ENCODE measurements at regions not wholly inside any gene's neighbourhood (a gene's known extent, or its start where the extent isn't known, plus 50 kb on each side); places are given as distances from the start of the nearest gene placed in this dataset.

DNA sequence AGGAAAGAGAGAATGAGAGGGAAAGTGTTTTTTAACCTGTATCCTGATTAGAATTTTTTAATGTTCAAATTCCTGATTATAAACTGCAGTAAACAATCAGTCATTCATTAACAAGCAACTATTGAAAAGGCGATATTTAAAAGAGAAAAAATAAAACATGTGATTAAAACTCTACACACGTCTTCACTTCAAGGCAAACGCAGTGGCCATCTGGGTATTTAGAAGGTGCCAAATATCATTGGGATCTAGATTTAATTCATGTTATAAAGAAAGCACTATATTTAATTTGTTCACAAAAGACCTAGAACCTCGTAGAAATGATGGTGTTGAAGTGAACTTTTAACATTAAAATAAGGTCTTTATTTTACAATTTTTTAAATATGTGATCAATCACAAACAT is 189.4 kb upstream of the KLF14 start:
- DNase-seq (ENCODE audit: low read depth) = no peak
- ChIA-PET POLR2A (interaction anchor here (0.7 kb wide), 1 partner anchor 72 kb away, joined by 3 read pairs; no protein-coding TSS in a partner anchor), CTCF (interaction anchor here (0.6 to 1.7 kb wide), 4 partner anchors 9 to 1004 kb away, joined by 3 read pairs; no protein-coding TSS in a partner anchor)
- Histone ChIP-seq H3K27me3 (ENCODE audit: control insufficient read depth, insufficient read depth, low read length) (no peaks in the 10 kb centered on the region), H3K4me3 (ENCODE audit: low read depth, low read length) (no peak overlapping the region), H3K36me3 (ENCODE audit: control insufficient read depth, insufficient read depth, low read length) (peaks cover 1% of the 10 kb centered on the region)
- TF ChIP-seq, protein P1, sequence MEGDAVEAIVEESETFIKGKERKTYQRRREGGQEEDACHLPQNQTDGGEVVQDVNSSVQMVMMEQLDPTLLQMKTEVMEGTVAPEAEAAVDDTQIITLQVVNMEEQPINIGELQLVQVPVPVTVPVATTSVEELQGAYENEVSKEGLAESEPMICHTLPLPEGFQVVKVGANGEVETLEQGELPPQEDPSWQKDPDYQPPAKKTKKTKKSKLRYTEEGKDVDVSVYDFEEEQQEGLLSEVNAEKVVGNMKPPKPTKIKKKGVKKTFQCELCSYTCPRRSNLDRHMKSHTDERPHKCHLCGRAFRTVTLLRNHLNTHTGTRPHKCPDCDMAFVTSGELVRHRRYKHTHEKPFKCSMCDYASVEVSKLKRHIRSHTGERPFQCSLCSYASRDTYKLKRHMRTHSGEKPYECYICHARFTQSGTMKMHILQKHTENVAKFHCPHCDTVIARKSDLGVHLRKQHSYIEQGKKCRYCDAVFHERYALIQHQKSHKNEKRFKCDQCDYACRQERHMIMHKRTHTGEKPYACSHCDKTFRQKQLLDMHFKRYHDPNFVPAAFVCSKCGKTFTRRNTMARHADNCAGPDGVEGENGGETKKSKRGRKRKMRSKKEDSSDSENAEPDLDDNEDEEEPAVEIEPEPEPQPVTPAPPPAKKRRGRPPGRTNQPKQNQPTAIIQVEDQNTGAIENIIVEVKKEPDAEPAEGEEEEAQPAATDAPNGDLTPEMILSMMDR (IDR thresholded peaks at IDR 0.05; ENCODE audit: insufficient read depth, low read depth, low read length) = no peak

DNA sequence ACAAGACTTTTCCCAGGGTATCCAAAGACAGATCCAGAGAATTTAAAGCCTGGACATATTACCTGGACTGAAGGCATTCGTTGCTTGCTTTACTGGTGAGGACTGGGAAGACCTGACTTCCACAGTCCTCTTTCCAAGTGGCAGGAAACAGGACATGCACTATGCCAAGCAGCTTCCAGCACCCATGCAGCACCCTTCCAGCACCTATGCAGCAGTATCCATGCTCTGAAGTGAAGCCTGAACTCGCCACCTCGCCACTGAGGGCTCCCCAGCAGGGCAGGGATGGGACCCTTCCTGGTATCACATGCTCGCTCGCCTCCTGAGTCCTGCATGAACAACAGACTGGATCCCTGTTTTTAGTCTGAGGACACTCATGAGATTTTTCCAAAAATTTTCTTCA is 189.9 kb upstream of the KLF14 start:
- no peak overlapping the region for H3K4me3 ChIP-seq (ENCODE audit: low read depth, low read length)
- POLR2A ChIA-PET = interaction anchor here (0.7 kb wide), 1 partner anchor 71 kb away, joined by 3 read pairs; no protein-coding TSS in a partner anchor
- no peak for DNase-seq (ENCODE audit: low read depth)
- TF ChIP-seq, protein P1 (IDR thresholded peaks at IDR 0.05; ENCODE audit: insufficient read depth, low read depth, low read length) = no peak
- no peaks in the 10 kb centered on the region for H3K27me3 ChIP-seq (ENCODE audit: control insufficient read depth, insufficient read depth, low read length)
- H3K36me3 ChIP-seq (ENCODE audit: control insufficient read depth, insufficient read depth, low read length) = peaks cover 1% of the 10 kb centered on the region; the same call in 1 of the 2 replicates
- CTCF ChIA-PET = interaction anchor here (1.0 to 1.2 kb wide), 3 partner anchors 9 to 20 kb away, joined by 3 read pairs; no protein-coding TSS in a partner anchor

DNA sequence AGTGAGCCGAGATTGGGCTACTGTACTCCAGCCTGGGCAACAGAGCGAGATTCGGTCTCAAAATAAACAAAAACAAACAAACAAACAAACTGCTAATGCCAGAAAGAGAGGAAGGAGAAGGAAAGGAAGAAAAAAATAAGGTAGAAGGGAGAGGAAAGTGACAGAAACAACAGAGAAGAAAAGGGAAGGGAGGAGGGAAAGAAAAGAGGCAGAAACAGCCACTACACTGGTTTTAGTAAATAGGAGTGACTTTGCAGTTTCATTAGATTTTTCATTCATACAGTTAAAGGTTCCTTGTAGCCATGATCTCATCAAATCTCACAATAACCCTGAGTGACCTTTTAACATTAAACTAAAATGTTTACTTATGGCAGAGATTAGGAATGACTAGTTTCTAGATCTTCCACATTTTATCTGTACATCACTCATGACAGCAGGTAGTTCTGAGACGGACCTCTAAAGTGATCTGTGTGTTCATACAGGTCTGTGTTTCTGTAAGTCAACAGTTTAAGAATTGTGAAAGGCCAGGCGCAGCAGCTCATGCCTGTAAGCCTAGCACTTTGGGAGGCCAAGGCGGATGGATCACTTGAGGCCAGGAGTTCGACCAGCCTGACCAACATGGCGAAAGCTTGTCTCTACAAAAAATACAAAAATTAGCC is 191.3 kb upstream of the KLF14 start:
- no peaks in the 10 kb centered on the region for H3K27me3 ChIP-seq (ENCODE audit: control insufficient read depth, insufficient read depth, low read length)
- TF ChIP-seq, protein P1 (IDR thresholded peaks at IDR 0.05; ENCODE audit: insufficient read depth, low read depth, low read length) = no peak
- peaks cover 1% of the 10 kb centered on the region; the same call in 1 of the 2 replicates for H3K36me3 ChIP-seq (ENCODE audit: control insufficient read depth, insufficient read depth, low read length)
- CTCF ChIA-PET = no interaction called here
- POLR2A ChIA-PET = no interaction called here
- H3K4me3 ChIP-seq (ENCODE audit: low read depth, low read length) = no peak overlapping the region
- no peak for DNase-seq (ENCODE audit: low read depth)

DNA sequence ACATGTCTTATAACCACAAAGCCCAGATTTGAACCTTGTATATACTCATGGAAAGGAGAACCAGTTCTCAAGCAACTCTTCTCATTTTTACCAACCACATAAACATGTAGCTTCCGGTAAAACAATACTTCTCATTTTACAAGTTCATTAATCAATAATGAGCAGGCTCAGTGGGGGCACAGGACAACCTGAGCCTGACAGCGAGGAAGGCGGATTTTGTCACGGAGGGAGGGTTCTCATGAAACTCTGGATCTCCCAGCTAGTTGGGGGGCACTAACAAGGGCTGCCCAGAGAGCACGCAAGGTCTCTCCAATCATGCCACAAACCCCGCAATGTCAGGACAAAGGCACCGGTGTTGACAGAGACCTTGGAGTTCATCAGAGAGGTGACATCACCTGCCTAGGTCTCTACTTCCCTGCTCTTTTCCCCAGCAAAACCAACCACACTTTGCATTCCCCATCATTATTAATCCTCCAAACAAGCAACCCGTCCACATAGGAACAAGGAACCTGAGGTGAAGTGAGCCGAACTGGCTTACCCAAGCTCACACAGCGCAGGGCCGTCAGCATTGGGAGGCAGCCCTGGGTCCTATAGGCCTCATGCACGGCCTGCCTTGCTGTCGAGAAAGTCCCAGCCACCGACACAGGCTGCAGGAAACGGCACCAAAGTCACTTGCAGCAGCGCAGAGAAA is 192.1 kb upstream of the KLF14 start:
- TF ChIP-seq, protein P1 (IDR thresholded peaks at IDR 0.05; ENCODE audit: insufficient read depth, low read depth, low read length) = no peak
- H3K27me3 ChIP-seq (ENCODE audit: control insufficient read depth, insufficient read depth, low read length) = no peaks in the 10 kb centered on the region
- no peak for DNase-seq (ENCODE audit: low read depth)
- ChIA-PET CTCF (interaction anchor here (0.6 kb wide), 1 partner anchor 13 kb away, joined by 3 read pairs; no protein-coding TSS in a partner anchor), POLR2A (no interaction called here)
- H3K4me3 ChIP-seq (ENCODE audit: low read depth, low read length) = no peak overlapping the region
- H3K36me3 ChIP-seq (ENCODE audit: control insufficient read depth, insufficient read depth, low read length) = peaks cover 1% of the 10 kb centered on the region; the same call in 1 of the 2 replicates

DNA sequence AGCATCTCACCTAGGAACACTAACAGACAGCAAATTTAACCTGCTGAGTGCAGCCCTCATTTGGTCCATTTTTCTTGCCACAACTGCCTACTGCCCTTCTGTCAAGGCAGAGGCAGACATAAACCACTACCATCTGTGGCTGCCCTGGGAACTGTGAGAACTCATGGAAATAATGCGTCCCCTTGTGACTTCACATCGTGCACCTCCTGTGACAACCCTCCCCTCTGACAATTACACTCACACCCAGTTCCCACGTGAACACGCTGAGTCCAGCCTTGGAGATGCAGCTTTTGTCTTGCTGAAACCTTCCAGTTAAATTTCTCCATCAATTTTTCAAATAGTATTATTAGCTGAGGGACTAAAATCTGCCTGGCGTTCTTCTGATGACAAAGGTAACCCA is 193.1 kb upstream of the KLF14 start:
- DNase-seq (ENCODE audit: low read depth) = no peak
- no peaks in the 10 kb centered on the region for H3K27me3 ChIP-seq (ENCODE audit: control insufficient read depth, insufficient read depth, low read length)
- H3K36me3 ChIP-seq (ENCODE audit: control insufficient read depth, insufficient read depth, low read length) = peaks cover 1% of the 10 kb centered on the region; the same call in 1 of the 2 replicates
- no peak overlapping the region for H3K4me3 ChIP-seq (ENCODE audit: low read depth, low read length)
- POLR2A ChIA-PET = no interaction called here
- CTCF ChIA-PET = no interaction called here
- TF ChIP-seq, protein P1 (IDR thresholded peaks at IDR 0.05; ENCODE audit: insufficient read depth, low read depth, low read length) = no peak

All from BJ (cell line).